ENCODE measurements at regions not wholly inside any gene's neighbourhood (a gene's known extent, or its start where the extent isn't known, plus 50 kb on each side); places are given as distances from the start of the nearest gene placed in this dataset.
"Not testable (repeated sequence)": the region's sequence is repeated elsewhere in the genome, so short reads cannot be mapped to it uniquely, and the experiment has no call there.

DNA sequence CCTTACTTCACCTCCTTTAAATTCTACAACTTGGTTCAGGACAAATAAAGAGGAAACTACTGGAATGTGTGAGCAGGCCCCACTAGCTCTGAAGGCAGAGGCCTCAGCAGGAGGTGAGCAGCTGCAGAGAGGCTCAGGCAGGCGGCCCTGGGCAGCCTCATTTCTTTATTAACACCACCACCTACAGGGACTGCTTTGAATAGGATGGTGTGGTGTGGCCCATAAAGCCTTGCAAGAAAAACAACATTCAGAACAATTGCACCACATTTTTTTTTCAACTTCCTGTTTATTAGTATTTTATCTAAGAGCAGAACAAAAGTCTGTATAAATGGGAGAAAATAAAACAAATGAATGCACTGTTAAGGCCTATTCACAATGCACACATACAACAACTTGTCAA is 333.7 kb downstream of the BCL2L11 start:
- not testable (repeated sequence) for DNase-seq

DNA sequence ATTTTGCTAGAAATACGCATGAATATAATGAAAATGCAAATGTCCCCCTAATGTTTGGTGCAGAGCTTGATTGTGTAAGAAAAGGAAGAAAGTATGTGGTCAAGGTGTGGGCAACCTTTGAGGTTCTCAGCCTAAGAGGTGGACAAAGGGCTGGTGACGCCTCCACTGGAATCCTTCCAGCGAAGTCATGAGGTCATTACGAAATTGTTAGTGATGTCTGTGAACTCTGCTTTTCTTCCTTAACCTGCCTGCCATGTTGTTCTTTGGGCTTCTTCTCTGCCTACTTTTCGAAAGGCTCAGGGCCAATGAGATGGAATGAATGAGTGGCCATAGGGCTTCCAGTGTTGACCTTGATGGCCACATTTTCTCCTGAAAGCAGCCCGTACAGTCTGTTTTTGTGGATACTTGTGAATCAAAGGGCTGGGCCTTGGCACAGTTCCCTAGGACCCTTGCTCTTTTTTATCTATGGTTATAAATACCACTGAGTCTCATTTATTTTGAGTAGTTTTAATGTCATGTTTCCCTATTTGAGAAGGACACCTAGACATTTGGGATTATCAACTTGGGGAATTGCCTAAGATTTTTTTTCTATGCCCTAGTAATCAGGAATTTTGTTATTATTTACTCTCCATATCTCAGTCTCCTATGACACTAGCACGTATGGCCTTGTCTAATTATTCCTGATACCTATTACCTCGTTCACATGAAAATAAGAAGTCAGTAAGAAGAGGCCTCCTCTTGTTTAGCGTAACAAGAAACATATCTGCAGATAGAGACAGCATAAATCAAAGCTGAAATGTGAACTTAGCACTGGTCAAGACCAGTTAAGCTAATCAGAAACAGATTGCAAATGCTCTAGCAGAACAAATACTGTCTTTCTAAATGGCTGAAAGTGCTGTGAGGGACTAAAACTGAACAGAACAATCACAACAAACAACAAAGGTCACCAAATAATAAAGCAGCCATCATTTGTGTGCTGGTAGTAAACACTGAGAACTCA is 334.6 kb downstream of the BCL2L11 start:
- not testable (repeated sequence) for DNase-seq

DNA sequence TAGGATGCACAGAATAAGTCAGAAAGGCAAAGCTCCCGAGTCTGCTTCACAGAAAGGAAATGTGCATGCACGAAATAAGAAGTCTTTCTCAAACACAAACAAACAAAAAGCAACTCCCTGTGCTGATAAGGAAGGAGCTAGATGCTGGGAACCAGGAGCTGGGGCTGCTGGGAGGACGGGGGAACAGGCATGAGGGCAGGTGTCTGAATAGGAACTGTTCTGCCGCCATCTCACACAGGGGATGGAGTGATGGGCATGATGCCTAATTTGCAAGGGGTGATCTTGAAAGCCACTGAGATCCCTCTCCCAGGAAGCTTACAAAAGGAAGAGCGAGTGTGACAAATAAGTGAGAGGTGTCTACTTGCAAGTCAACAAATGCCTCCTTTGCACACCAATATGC is 336.5 kb downstream of the BCL2L11 start:
- DNase-seq = not testable (repeated sequence)

DNA sequence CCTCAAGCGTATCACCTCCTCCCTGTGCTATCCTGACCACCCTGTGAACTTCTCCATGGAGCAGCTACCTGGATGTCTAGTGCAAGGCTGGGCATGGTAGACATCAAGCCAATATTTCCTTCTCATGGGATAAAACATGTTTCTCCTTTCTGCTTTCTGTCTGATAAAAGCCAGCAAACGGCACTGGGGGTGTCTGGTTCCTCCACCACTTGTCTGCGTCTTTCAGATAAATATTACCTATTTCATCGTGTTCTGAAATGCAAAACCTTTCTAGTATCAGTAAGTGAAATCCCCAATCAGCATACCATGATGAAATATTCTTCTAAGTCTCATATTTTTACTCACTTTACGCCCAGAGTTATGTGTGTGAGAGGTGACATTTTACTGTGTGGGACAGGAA is 340.2 kb downstream of the BCL2L11 start:
- not testable (repeated sequence) for DNase-seq

DNA sequence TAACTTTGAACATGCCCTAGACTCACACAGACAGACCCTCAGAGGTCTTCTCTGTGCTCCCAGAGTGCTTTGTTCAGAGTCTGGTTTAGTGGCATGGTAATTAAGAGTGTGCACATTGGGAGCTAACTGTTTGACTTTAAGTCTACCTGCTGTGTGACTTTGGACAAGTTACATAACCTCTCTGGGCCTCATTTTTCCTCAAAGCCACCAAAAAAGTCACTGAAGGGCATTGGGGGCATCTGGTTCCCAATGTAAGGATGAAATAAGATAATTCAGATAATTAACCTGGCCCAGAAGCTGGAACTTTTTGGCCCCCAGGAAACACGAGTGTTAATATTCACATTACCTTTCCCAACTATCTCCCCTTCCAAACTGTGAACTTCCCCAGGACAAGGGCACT is 341.1 kb downstream of the BCL2L11 start:
- not testable (repeated sequence) for DNase-seq

DNA sequence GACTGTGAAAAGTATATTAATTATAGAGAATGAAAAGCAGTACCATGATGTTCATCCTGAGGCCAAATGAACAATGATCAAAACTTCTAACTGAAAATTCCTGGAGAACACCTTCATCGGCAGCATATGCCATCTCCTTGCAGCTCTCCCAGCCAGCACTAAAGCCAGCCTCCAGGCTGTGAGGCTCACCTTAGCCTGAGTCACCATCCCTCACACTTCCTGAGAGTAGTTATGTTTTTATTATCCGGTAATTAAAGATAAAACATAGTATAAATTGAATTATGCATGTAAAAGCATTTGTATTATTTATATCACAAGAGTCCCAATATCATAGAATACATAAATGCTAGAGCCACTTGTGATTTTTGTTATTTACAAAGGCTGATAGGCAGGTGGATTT is 341.9 kb downstream of the BCL2L11 start:
- DNase-seq = not testable (repeated sequence)

DNA sequence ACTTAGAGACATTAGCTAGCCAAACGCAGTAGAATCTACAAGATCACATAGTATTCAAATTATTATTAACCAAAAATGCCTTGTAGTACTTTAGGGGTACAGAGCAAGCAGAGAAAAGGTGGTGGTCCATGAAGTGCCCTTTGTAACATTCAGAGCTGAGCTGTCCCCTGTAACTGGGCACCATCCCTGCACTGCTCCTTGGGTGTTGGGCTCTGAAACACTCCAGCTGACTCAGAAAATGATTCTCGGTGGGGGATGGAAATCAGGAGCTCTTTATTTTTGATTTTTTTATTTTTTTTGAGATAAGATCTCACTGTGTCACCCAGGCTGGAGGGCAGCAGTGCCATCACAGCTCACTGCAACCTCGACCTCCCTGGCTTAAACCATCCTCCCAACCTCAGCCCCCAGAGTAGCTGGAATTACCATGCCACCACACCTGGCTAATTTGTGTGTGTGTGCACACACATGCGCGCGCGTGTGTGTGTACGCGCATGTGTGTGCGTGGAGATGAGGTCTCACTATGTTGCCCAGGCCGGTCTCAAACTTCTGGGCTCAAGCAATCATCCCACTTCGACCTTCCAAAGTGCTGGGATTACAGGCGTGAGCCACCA is 342.6 kb downstream of the BCL2L11 start:
- not testable (repeated sequence) for DNase-seq

DNA sequence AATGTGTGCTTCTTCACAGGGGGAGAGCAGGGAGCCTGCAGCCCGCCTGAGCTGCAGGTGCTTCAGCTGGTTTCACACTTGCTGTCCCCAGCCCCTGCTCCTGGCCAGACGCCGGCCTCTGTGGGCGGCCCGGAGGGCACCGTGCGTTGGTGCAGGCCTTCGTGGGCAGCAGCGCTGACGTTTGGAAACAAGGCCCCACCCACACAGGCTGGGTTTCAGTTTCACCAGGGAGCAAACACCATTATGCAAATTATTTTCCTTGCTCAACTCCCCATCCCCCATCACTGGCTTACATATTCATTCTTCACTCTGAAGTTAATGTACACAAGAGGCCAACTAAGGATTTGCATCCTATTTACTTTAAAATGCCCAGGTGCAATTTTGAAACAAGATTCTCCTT is 343.2 kb downstream of the BCL2L11 start:
- DNase-seq = not testable (repeated sequence)

DNA sequence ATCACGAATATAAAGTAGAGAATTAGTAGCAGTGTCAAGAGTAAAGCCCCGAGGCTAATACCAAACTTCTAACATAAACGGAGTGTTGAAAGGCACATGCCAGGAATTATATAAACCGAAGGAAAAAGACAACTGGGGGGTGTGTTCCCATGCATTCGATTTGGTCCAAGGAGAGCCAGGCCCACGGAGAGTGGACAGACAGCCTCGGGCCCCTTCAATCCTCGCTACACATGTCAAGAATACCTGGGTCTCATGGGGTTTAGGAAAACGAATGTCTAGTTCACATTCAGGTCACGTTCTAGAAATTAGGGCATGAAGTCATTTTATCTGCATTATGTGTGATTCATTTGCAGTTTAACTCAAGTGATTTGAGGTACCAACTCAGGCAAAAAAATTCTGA is 343.7 kb downstream of the BCL2L11 start:
- DNase-seq = not testable (repeated sequence)

DNA sequence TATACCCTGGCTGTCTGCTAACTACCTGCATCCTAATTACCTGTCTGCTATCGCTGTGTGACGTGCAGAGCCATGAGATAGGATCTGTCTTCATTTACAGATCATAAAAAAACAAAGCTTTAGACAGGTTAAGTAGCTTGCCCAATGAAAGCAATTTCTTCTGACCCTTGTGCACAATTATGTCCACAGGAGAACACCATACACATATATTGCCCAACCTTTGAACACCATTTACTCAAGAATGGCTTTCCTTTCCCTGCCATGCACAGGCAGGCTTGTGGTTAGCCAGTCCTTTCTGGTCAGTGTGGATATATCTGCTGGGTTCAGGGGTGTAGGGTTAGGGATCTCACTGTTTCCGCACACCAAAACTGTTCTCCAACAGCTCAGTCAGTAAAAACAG is 344.8 kb downstream of the BCL2L11 start:
- DNase-seq = not testable (repeated sequence)

DNA sequence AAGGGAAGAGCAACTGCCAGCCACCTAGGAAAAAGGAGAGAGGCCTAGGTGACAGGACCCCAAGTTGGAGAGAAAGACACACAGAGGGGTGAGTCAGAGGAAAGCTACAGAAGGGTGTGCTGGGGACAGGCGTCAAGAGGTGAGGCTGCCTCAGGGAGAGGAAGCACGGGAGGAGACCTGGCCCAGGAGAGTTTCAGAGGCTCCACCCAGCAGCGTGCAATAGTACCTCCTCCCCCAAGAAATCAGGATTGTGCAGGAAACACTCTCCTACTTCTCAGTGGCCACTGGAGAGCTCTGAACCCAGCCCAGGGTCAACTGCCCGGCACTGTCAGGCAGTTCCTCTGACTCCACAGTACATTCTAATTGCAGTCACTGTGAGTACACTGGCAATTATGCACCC is 346.0 kb downstream of the BCL2L11 start:
- DNase-seq = not testable (repeated sequence)

DNA sequence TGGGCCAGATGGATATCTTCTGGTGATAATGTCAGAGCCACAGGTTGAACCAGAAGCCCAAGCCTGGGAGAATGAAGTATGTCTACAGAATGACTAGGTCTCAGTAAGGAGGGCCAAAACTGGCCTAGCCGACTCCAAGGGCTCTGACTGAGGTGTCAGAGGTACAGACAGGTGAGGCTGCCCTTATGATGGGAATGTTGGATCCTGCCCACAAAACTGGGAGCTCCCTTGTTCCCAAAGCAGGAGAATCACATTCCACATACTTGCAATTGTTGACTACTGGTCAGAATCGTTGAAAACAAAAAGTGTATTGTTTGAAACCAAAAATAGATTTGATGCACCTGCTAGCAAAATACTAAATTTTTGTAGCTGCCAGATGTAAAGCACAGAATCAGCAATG is 350.2 kb downstream of the BCL2L11 start:
- DNase-seq = not testable (repeated sequence)

DNA sequence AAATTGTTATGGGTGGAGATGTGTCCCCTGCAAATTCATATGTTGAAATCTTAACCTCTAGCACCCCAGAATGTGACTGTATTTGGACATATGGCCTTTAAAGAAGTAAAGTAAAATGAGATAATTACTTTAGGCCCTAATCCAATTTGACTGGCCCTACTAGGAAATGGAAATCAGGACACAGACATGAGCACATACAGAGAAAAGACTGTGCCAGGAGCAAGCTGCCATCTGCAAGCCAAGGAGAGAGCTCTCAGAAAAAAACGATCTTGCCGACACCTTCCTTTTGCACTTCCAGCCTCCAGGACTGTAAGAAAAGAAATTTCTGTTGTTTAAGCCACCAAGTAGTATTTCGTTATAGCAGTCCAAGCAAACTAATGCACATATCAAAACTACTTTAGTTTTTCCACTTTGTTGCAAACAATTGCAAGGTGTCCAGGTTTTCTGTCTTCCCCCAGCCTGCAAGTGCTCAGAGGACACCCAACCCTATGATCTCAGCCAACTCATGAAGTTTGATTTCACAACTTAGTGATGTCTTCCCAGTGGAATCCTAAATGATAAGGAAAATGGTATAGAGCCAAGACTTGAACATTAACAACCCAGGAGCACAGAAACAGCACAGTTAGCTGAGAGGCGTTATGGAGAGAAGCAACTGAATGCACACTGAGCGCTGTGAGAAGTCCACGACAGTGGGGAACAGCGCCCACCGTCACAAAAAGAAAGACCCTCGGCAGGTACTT is 351.2 kb downstream of the BCL2L11 start:
- not testable (repeated sequence) for DNase-seq

DNA sequence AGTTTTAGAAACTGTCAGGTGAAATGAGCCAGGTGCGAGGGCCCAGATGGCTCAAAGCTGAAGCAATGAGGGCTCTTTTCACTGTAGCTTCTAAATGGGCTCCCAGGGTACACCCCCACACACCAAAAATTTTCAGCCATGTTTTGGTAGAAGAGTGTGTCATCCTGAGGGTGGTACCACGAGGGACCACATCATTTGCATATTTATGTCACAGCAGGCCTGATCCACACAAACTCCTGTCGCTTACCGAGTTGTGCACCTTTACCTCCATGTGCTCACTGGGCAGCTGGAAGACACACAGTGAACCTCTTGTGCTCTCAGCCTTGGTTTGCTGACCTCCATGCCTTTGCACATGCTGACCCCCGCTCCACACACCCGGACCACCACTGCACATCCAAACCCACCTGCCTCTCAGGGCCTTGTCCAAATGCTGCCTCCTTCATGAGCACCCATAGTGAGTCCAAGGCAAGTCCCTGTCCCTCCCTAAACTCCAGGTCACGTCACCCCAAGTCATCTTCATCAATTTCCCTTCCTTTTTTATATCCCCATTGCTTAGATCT is 352.2 kb downstream of the BCL2L11 start:
- DNase-seq = not testable (repeated sequence)

DNA sequence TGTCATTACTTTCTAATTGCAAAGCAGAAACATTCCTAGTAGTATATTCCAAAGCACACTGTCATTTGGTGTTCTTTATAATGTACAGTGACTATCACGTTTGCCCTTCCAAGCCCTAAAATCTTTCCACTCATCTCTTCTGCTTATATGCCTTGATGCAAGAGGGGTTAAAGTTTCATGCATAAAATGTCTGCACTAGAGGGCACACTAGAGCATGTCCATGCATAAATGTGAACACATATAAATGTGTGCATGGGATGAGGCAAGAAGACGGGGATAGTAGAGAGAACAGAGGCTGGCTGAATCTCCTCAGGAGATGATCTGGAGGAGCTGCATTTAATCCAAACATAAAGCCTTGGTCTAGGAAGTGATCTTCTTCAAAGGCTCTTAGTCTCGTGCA is 352.8 kb downstream of the BCL2L11 start:
- DNase-seq = not testable (repeated sequence)

DNA sequence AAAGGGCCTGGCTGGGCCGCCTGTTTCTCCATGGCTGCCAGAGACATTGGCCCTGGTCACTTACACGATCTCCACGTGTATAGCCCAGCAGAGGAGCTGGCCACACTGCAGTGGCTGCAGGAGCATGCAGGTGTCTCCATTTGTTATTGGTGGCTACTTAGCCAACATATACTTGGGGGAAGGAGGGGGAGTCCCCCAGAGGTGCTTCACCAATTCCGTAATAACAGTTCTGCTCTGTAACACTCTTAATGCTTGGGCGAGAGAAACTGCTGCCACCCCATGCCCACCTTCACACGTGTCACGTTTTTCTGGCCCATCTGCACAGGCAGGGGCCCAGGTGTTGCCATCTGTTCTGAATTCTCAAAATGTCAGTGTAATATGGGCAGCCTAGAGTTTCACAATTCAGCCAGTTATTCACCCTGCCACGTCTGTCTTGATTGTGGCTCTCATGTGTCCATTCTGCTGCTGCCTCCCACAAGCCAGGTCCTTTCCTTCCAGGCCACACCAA is 353.5 kb downstream of the BCL2L11 start:
- not testable (repeated sequence) for DNase-seq

DNA sequence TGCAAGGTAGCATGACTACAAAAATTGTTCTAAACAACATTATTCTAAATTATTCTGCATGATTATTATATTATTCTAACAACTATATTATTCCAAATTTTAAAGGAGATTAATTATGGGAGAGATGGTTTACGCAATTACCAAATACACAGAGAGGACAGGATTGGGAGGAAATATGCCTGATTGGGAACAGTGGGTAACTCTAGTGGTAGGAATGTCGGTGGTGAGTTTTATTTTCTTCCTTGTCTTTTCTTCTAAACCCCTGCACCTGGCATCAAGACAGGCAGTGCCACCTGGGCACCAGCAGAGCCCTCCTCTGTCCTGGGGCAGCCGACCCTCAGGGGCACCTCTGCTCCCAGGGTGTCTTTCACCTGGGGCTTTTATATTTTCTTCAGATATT is 357.6 kb downstream of the BCL2L11 start:
- not testable (repeated sequence) for DNase-seq

DNA sequence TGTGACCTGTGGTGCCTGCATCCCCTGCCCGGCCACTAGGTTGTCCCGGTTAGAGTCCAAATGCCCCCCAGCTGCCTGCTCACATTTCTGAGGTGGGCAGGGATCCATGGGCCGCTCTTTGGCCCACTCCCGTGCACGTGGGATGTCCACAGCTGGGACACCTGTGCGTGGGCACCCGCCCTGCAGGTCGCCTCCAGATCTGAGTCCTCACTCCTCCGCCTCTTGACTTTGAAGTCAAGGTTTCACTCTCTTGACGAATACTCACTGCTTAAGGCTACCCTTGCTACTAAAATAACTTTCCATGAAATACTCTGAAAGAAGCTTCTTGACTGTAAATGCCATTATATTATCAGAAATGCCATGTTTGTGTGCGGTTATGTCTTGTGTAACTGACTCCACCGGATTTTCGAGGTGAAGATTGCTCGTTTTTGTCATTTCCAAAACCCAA is 358.2 kb downstream of the BCL2L11 start:
- not testable (repeated sequence) for DNase-seq

DNA sequence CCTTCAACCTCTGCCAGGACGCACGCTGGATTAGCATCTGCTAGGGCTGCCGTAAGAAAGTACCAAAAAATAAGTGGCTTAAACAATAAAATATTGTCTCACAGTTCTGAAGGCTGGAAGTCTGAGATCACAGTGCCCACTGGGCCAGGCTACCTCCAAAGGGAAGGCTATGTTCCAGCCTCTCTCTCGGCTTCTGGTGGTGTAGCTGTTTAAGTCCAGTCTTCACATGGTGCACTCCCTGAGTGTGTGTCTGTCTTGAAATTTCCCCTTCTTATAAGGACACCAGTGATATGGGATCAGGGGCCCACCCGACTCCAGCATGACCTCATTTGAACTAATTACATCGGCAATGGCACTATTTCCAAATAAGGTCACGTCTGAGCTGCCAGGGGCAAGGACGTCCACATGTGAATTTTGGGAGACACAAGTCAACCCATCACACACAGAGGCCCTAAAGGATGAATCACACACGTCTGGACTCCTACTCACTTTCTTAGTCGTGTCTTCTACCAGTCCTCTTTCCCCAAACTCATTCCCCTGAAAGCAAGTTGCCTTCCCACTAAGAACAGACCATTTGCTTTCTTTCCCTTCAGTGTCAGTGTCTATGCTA is 359.4 kb downstream of the BCL2L11 start:
- not testable (repeated sequence) for DNase-seq

DNA sequence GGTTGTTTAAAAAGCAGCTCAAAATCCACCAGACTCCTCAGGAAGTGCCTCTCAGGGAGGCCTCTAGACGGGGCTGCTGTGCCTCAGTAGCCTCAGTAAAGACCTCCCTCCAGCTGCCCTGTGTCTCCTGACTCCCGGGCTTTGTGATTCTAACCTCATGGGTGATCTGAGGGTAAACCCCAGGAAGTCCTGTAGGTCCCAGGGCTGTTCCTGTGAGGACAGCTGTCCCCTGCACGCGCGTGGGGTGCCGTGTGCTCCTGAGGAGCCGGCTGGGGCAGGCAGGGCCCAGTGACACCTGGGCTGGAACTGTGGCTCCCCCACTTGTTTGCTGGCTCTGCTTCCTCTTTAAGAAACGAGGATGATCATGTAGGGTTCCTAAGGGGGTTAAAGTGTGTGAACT is 359.9 kb downstream of the BCL2L11 start:
- not testable (repeated sequence) for DNase-seq

DNA sequence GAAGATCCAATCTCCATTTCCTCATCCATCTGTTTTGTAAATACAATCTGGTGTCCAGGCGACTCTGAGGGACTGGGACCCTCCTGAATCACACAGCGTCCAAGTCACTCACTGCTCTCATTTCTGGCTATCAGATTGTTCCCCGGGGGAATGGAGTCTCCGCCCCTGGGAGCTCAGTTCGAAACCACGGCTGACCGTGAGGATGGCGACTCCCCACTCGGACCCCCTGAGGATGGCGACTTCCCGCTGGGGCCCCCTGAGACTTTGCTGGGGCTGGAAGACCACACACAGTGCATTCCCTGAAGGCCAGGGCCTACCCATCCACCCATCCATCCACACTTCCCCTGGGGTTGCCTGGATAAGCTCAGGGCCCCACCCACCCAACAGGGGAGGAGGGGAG is 360.5 kb downstream of the BCL2L11 start:
- DNase-seq = not testable (repeated sequence)
